PC-3 (cell line): ENCODE measurements at regions not wholly inside any gene's neighbourhood (a gene's known extent, or its start where the extent isn't known, plus 50 kb on each side); places are given as distances from the start of the nearest gene placed in this dataset.

ENCODE experiments used
- ATAC-seq: fragments of 200-7000 bp; cut with Tn5 transposase; 2 replicates; pipeline ENCODE4 v1.9.1; 2020; ENCODE audit warnings: mild to moderate bottlenecking, moderate library complexity
- BruUV-seq: library from RNA; stranded (reverse); fragments of 400-500 nt; replicated peaks from 2 replicates; lab custom pipeline; 2021; lab: Mats Ljungman, UMichigan
- CTCF ChIA-PET: fragments of 300-600 bp; sonication (Branson Sonifier 250); formaldehyde crosslinking; loops from one replicate; lab custom pipeline; 2022; ENCODE audit warnings: antibody characterized with exemption; lab: Charles Lee
- POLR2A ChIA-PET: fragments of 300-600 bp; sonication (Branson Sonifier 250); formaldehyde crosslinking; loops from one replicate; lab custom pipeline; 2022; ENCODE audit warnings: antibody characterized with exemption; ENCODE audit not compliant: unreplicated experiment; lab: Charles Lee
- DNase-seq: peaks from one replicate; pipeline ENCODE4 v3.0.0-alpha.2; 2015
- H2AFZ ChIP-seq: fragments of 300-600 bp; sonication (generic); 2 replicates; pipeline ENCODE4 v1.6.0; 2016; ENCODE audit warnings: antibody characterized with exemption, low read length
- H3F3A ChIP-seq: fragments of 300-600 bp; sonication (generic); one replicate; pipeline ENCODE4 v1.6.0; 2017; ENCODE audit warnings: antibody characterized with exemption, low read length, control low read depth, mild to moderate bottlenecking; ENCODE audit not compliant: unreplicated experiment
- H3K27ac ChIP-seq: fragments of 300-600 bp; sonication (generic); 2 replicates; pipeline ENCODE4 v1.5.1; 2016; ENCODE audit warnings: mild to moderate bottlenecking, low read length
- H3K27me3 ChIP-seq: fragments of 300-600 bp; sonication (generic); 2 replicates; pipeline ENCODE4 v1.6.1; 2016; ENCODE audit warnings: low read length, mixed read lengths
- H3K36me3 ChIP-seq: fragments of 300-600 bp; sonication (generic); 2 replicates; pipeline ENCODE4 v1.6.1; 2016; ENCODE audit warnings: low read depth, mixed run types, low read length, mixed read lengths
- H3K4me1 ChIP-seq: fragments of 300-600 bp; sonication (generic); 2 replicates; pipeline ENCODE4 v1.5.1; 2016; ENCODE audit warnings: low read length; ENCODE audit not compliant: insufficient read depth
- H3K4me2 ChIP-seq: fragments of 300-600 bp; sonication (generic); 2 replicates; pipeline ENCODE4 v1.6.0; 2016; ENCODE audit warnings: low read length
- H3K4me3 ChIP-seq: fragments of 300-600 bp; sonication (generic); 2 replicates; pipeline ENCODE4 v1.5.1; 2016; ENCODE audit warnings: mild to moderate bottlenecking, low read length, mixed read lengths
- H3K79me2 ChIP-seq: fragments of 300-600 bp; sonication (generic); 2 replicates; pipeline ENCODE4 v1.6.1; 2017; ENCODE audit warnings: low read length, mixed read lengths
- H3K9ac ChIP-seq: fragments of 300-600 bp; sonication (generic); 2 replicates; pipeline ENCODE4 v1.6.0; 2016; ENCODE audit warnings: mild to moderate bottlenecking, low read length
- H3K9me2 ChIP-seq: fragments of 300-600 bp; sonication (generic); replicated peaks from 2 replicates; pipeline ENCODE4 v1.6.1; 2016; ENCODE audit warnings: mixed run types, low read length, mixed read lengths
- H3K9me3 ChIP-seq: fragments of 300-600 bp; sonication (generic); 2 replicates; pipeline ENCODE4 v1.6.1; 2016; ENCODE audit warnings: low read length, mixed read lengths
- H4K20me1 ChIP-seq: fragments of 300-600 bp; sonication (generic); 2 replicates; pipeline ENCODE4 v1.6.1; 2016; ENCODE audit warnings: low read length, mixed read lengths
- EZH2 ChIP-seq: fragments of 300-600 bp; sonication (generic); IDR thresholded peaks from one replicate; pipeline ENCODE4 v1.6.1; 2017; ENCODE audit warnings: antibody characterized with exemption, mild to moderate bottlenecking, low read length; ENCODE audit not compliant: unreplicated experiment
- EZH2phosphoT487 ChIP-seq: fragments of 300-600 bp; sonication (generic); IDR thresholded peaks from 2 replicates; pipeline ENCODE4 v1.6.1; 2018; ENCODE audit warnings: mild to moderate bottlenecking, antibody characterized with exemption, low read length, borderline replicate concordance
- intact Hi-C: fragments of 100-400 bp; cut with micrococcal nuclease; formaldehyde crosslinking; loops from 2 replicates; pipeline ENCODE4 v1.9.0; 2023
- TF ChIP-seq, protein P1 (sequence below): fragments of 300-600 bp; sonication (generic); conservative IDR thresholded peaks from 2 replicates; pipeline ENCODE4 v1.5.1; 2017; ENCODE audit warnings: antibody characterized with exemption, low read depth, mild to moderate bottlenecking, low read length

DNA sequence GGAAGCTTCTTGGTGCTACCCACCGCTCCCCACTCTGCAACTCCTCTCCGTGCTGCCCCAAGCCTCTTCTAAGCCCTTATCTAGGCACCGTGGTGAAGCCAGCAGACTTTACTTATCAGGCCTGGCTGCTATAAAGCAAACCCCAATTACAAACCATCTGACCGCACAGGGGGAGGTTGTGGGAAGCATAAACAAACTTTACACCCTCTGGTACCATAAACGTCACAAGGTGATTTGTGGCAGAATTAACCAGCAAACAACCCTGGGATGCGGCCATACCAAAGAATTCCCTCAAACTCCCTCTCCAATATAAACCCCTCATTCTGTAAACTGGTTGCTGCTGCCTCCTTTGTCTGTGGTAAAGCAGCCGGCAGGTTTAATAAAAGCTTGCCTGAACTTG is 55.2 kb downstream of the MAGEC2 start:
- TF ChIP-seq EZH2 (no peak), EZH2phosphoT487 (no peak)
- TF ChIP-seq, protein P1, sequence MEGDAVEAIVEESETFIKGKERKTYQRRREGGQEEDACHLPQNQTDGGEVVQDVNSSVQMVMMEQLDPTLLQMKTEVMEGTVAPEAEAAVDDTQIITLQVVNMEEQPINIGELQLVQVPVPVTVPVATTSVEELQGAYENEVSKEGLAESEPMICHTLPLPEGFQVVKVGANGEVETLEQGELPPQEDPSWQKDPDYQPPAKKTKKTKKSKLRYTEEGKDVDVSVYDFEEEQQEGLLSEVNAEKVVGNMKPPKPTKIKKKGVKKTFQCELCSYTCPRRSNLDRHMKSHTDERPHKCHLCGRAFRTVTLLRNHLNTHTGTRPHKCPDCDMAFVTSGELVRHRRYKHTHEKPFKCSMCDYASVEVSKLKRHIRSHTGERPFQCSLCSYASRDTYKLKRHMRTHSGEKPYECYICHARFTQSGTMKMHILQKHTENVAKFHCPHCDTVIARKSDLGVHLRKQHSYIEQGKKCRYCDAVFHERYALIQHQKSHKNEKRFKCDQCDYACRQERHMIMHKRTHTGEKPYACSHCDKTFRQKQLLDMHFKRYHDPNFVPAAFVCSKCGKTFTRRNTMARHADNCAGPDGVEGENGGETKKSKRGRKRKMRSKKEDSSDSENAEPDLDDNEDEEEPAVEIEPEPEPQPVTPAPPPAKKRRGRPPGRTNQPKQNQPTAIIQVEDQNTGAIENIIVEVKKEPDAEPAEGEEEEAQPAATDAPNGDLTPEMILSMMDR = no peak
- CTCF ChIA-PET = no interaction called here
- Histone ChIP-seq H3K79me2 (no peaks in the 10 kb centered on the region), H3K4me1 (no peaks in the 10 kb centered on the region), H3K36me3 (no peaks in the 10 kb centered on the region), H3K9me2 (no peaks in the 10 kb centered on the region), H2AFZ (no peak overlapping the region), H3K27ac (no peak overlapping the region), H3K9ac (no peak overlapping the region), H3K9me3 (no peaks in the 10 kb centered on the region), H3K4me2 (no peak overlapping the region), H3K27me3 (no peaks in the 10 kb centered on the region), H3F3A (no peaks in the 10 kb centered on the region), H4K20me1 (no peaks in the 10 kb centered on the region), H3K4me3 (no peak overlapping the region)
- POLR2A ChIA-PET = no interaction called here
- BruUV-seq = no TSS peak
- no peak for ATAC-seq
- intact Hi-C loops = no loop called here
- no peak for DNase-seq

DNA sequence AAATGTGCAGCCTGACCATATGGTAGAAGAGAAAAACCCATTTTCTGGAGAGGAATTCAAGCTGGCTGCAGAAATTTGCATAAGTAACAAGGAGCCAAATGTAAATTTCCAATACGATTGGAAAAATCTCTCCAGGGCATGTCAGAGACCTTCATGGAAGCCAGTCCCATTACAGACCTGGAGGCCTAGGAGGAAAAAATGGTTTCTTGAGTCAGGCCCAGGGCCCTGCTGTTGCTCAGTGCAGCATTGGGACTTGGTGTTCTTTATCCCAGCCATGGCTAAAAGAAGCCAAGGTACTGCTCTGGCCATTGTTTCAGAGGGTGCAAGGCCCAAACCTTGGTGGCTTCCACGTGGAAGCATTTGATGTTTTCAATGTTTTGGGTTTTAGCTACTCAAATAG is 70.6 kb downstream of the MAGEC2 start:
- ATAC-seq (no peak), DNase-seq (no peak)
- Histone ChIP-seq H3K36me3 (no peaks in the 10 kb centered on the region), H3F3A (no peaks in the 10 kb centered on the region), H3K4me1 (no peaks in the 10 kb centered on the region), H3K4me2 (no peak overlapping the region), H3K9me3 (peaks cover 15% of the 10 kb centered on the region; the same call in 1 of the 2 replicates), H3K9me2 (no peaks in the 10 kb centered on the region), H3K79me2 (no peaks in the 10 kb centered on the region), H2AFZ (no peak overlapping the region), H3K4me3 (no peak overlapping the region), H3K27ac (no peak overlapping the region), H4K20me1 (no peaks in the 10 kb centered on the region), H3K27me3 (no peaks in the 10 kb centered on the region), H3K9ac (no peak overlapping the region)
- no TSS peak for BruUV-seq
- intact Hi-C loops = no loop called here
- TF ChIP-seq EZH2phosphoT487 (no peak), EZH2 (no peak)
- TF ChIP-seq, protein P1 = no peak
- POLR2A ChIA-PET = no interaction called here
- CTCF ChIA-PET = no interaction called here

DNA sequence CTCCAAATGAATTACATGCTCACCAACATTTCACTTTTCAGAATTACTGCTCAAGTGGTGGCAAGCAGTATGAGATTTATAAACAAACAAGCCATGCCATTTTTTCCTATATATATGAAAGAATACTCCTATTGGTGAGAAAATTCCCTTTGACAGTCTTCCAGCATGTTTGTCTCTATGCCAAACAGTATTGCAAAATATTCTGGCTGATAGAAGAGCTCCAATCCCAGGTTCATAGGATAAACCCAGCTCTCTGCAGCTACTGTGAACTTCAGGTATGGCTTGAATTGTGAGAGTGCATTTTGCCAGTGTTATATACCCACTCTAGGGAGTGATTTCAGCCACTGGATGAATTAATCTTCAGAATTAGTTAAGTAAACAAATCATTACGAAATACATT is 108.8 kb downstream of the MAGEC2 start:
- H3K4me3 ChIP-seq = no peak overlapping the region
- no peaks in the 10 kb centered on the region for H3K4me1 ChIP-seq
- no peak overlapping the region for H2AFZ ChIP-seq
- BruUV-seq = no TSS peak
- H3K4me2 ChIP-seq = no peak overlapping the region
- POLR2A ChIA-PET = no interaction called here
- H4K20me1 ChIP-seq = no peaks in the 10 kb centered on the region
- H3K79me2 ChIP-seq = no peaks in the 10 kb centered on the region
- H3K27ac ChIP-seq = no peak overlapping the region
- H3K9me2 ChIP-seq = no peaks in the 10 kb centered on the region
- CTCF ChIA-PET = no interaction called here
- DNase-seq (no peak), ATAC-seq (no peak)
- no peaks in the 10 kb centered on the region for H3F3A ChIP-seq
- intact Hi-C loops = no loop called here
- TF ChIP-seq EZH2 = no peak
- TF ChIP-seq EZH2phosphoT487 = no peak
- TF ChIP-seq, protein P1 = no peak
- no peaks in the 10 kb centered on the region for H3K9me3 ChIP-seq
- no peaks in the 10 kb centered on the region for H3K27me3 ChIP-seq
- no peaks in the 10 kb centered on the region for H3K36me3 ChIP-seq
- no peak overlapping the region for H3K9ac ChIP-seq
